ENCODE measurements at regions not wholly inside any gene's neighbourhood (a gene's known extent, or its start where the extent isn't known, plus 50 kb on each side); places are given as distances from the start of the nearest gene placed in this dataset.

DNA sequence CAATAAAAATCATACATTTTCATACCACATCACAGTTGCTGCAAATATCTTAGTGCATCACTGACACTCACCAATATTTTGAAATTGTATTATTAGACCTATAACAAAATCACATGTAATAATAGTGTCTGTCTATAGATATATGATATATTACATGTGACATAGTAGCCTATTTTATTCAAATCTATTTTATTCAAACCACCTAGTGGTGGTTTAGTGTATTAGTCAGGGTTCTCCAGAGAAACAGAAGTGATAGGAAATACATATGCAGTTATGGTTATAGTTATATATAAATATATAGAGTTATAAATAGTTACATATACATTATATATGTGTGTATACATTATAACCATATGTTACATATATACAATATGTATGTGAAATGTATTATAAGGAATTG, 366.5 kb upstream of the ARID1B start:
- no peak for DNase-seq (ENCODE audit: low read depth)

- no peak for DNase-seq (ENCODE audit: low read depth)
Observed at GRCh38 chr6:156408655-156409054, 368.5 kb upstream of the ARID1B start.

DNA sequence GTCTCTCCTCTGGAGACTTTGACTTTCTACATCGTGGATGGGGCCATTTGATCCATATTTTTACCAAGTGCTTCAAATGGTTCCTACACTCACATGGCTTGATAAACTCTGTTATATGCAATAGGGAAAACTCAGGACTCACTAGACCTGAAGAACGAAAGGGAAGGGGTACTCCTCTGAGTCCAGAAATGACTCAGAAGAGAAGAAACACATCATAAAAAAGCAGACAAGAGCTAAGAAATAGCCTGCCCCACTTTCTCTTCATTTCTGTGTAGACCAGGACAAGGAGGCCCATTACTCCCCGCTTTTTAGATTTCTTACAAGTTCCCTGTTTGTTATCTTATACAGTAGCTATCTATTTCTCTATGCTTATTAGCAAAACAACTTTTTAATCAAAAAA, 369.8 kb upstream of the ARID1B start:
- DNase-seq (ENCODE audit: low read depth): no peak

- no peak for DNase-seq (ENCODE audit: low read depth)
Observed at GRCh38 chr6:156406688-156407087, 370.5 kb upstream of the ARID1B start.

DNA sequence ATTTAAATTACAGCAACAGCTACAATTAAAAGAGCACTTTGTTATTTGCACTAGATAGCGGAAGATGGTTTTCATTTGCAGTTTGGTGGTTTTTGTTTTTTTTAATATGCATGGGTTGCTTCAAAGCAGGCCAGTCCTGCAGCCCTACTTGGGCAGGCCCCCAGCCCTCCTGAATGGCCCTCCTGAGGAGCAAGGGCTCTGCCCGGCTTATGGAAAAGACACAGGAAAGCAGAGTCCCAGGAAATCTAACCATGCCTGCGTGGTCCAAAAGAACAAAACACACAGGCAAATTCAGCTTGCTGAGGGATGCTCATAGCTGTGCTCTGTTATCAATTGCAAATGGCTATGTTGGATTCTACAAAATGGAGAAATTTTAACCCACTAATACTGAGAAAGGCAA, 371.1 kb upstream of the ARID1B start:
- no peak for DNase-seq (ENCODE audit: low read depth)

GRCh38 chr6:156402628-156403027, 374.6 kb upstream of the ARID1B start:
- no peak for DNase-seq (ENCODE audit: low read depth)

DNA sequence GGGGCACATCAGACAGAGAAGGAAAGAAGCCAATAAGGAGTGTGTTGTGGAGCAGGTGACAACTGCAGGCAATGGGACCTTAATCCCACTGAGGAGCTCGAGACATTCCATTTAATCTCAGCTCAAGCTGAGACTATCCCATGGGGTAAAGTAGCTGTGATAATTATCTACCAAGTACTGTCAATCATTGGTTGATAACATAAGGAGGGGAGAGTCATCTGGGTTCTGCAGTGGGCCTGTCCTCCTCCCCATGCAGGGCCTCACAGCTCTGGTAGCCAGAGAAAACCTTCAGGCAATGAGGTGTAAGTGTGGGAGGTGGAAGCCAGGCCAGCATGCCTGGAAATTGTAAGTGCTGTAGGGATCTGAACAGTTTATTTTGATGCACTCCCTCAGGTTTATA, 375.0 kb upstream of the ARID1B start:
- DNase-seq (ENCODE audit: low read depth): no peak

DNA sequence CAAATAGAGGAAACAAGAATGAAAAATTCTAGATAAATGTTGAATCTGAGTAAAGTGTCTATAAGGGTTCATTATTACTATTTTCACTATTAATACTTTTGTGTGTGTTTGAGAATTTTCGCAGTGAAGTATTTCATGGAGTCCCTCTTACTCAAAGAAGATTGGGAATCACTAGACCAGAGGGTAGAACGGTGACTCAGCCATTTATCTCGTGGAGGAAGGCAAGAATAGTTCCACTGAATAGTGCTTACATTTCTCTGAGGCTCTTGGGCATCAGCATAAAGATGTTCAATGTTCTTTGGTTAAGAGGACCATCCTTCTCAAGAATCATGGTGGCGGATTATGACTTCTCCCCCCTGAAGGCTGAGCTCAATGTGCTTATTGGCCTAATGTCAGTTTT, 376.7 kb upstream of the ARID1B start:
- no peak for DNase-seq (ENCODE audit: low read depth)

DNA sequence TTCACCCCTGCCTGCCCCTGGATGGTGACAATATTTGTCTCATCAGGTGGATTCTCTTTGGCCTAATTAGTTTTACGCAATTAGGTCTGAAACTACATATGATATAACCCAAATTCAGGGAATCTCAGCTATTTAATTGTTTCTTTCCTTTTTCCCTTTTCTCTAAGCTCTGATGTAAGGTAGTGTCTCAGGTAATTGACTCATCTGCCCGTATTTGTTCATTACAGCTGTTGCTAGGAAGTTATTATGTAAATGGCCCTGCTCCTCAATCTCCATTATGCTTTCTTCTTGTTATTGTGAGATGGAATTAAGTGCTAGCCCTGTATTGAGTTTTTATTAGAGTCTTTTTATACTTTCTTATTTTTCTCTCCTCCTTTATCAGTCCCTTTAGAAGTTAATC, 378.2 kb upstream of the ARID1B start:
- DNase-seq (ENCODE audit: low read depth): no peak

DNA sequence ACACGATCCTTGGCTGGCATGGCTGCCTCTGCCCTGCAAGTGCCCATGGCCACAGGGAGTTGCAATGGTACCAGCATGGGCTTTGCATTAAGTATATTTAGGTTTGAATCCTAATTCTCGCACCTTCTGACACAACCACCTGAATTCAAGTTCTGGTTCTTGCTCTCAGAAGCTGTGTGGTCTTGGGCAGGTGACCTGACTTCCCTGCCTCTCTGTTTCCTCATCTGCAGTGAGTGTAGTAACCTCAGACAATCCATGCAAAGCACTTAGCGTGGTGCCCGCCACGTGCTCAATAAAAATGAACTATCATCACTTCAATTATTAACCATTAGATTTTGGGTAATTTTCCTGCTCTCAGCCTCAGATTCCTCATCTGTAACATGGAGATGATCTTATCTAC, 378.8 kb upstream of the ARID1B start:
- DNase-seq (ENCODE audit: low read depth): no peak

- DNase-seq (ENCODE audit: low read depth): no peak
Observed at GRCh38 chr6:156396791-156397418, 380.3 kb upstream of the ARID1B start.

- no peak for DNase-seq (ENCODE audit: low read depth)
Observed at GRCh38 chr6:156396068-156396771, 381.0 kb upstream of the ARID1B start.

DNA sequence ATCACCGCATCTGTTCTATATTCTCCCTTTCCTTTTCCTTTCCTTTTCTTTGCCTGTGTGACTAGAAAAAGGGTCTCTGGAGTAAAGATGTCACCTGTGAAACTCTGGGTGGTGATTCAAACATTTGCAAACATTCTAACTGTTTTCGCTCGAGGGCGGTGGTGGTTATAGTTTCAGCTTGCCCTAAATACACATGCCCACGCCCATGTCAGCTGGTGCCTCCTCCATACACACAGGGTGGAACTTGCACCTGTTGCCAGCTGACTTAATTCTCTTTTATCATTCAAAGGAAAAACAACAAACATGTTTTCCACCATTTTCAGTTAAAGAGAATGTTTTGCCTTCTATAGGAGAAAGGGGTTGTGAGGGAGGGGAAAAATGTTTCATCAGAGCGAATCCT, 381.9 kb upstream of the ARID1B start:
- DNase-seq (ENCODE audit: low read depth): no peak

GRCh38 chr6:156392648-156393047, 384.5 kb upstream of the ARID1B start:
- no peak for DNase-seq (ENCODE audit: low read depth)

GRCh38 chr6:156391977-156392376, 385.2 kb upstream of the ARID1B start:
- no peak for DNase-seq (ENCODE audit: low read depth)

GRCh38 chr6:156391061-156391672, 386.0 kb upstream of the ARID1B start:
- DNase-seq (ENCODE audit: low read depth): no peak

DNA sequence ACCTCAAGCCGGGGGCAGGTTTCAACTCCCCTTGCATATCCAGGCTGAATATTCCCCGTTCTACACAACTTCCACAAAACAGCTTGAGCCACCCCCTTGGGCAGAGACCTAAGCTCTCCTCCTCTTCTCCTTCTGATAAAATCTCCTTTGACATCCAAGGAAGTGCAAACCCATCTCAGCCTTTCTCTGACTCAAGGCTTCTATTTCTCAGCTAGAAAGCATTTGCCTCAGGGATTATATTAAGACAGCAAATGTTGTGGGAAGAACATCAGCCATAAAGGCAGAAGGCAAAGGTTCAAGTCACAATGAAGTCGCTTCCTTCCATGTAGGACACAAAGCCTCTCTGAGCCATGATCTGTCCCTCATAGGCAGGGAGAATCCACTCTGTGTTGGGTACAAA, 386.6 kb upstream of the ARID1B start:
- no peak for DNase-seq (ENCODE audit: low read depth)

GRCh38 chr6:156389296-156389695, 387.9 kb upstream of the ARID1B start:
- DNase-seq (ENCODE audit: low read depth): no peak

DNA sequence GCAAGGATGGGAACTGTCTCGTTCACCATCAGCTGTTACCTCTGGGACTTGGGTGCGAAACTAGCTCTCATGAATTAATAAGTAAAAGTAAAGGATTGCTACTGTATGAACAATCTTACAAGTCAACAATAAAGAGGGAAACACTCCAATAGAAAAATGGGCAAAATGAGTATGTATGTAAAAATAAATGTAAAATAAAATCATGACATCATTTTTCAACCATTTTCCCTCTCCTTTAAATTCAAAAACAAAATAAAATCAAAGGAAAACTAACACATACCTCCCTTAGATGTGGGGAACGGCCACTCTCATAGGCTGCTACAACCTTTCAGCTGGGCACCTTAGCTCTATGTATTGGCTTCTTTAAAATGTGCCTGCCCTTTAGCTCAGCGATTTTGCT, 389.7 kb upstream of the ARID1B start:
- DNase-seq (ENCODE audit: low read depth): no peak

- no peak for DNase-seq (ENCODE audit: low read depth)
Observed at GRCh38 chr6:156383059-156383458, 394.1 kb upstream of the ARID1B start.

- no peak for DNase-seq (ENCODE audit: low read depth)
Observed at GRCh38 chr6:156379392-156380289, 397.5 kb upstream of the ARID1B start.

GRCh38 chr6:156378853-156379252, 398.3 kb upstream of the ARID1B start:
- DNase-seq (ENCODE audit: low read depth): no peak

DNA sequence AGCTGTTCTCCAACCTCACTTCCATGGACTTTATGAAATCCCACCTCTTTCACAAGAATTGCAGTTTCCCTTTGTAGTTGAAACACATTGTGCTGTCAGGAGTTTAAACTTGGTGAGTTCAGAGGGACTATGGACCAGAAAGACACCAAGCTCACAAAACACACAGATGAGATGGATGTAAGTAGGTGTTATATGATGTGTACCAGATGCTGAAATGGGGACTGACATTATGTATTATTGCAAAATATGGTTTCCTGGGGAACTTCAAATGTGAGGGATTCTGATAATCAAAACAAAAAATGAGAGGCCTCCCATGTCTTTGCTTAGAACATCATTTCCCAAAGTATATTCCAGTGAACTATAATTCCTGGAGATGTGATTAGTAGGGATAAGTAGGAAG, 401.1 kb upstream of the ARID1B start:
- no peak for DNase-seq (ENCODE audit: low read depth)

Measured in stimulated activated CD8-positive, alpha-beta memory T cell treated with anti-CD3 and anti-CD28 coated beads, Interleukin-15, amount 100 ng/mL, for 24 hours (primary cell).